GM12878 (cell line): ENCODE measurements at regions not wholly inside any gene's neighbourhood (a gene's known extent, or its start where the extent isn't known, plus 50 kb on each side); places are given as distances from the start of the nearest gene placed in this dataset.

ENCODE experiments used
- ATAC-seq: fragments of 200-7000 bp; cut with Tn5 transposase; 3 replicates; pipeline ENCODE4 v1.9.1; 2020; ENCODE audit warnings: mild to moderate bottlenecking, moderate library complexity
- BruUV-seq: library from RNA; stranded (reverse); fragments of 400-500 nt; replicated peaks from 2 replicates; lab custom pipeline; 2021; lab: Mats Ljungman, UMichigan
- CTCF ChIA-PET: fragments of 300-600 bp; sonication (Branson Sonifier 250); formaldehyde crosslinking; extraction: SDS; loops from one replicate; lab custom pipeline; 2021; ENCODE audit warnings: inconsistent platforms; lab: Yijun Ruan, JAX
- POLR2A ChIA-PET: fragments of 350-600 bp; formaldehyde crosslinking; extraction: SDS; loops from one replicate; lab custom pipeline; 2021; ENCODE audit warnings: inconsistent platforms; lab: Charles Lee
- RAD21 ChIA-PET: fragments of 300-600 bp; sonication (Branson Sonifier 250); formaldehyde crosslinking; loops from one replicate; lab custom pipeline; 2023; ENCODE audit warnings: antibody characterized with exemption; ENCODE audit not compliant: unreplicated experiment; lab: Charles Lee
- SMC1A ChIA-PET: fragments of 300-600 bp; sonication (Branson Sonifier 250); formaldehyde crosslinking; loops from one replicate; lab custom pipeline; 2023; ENCODE audit not compliant: unreplicated experiment, uncharacterized antibody; lab: Charles Lee
- DNase-seq: peaks from one replicate; pipeline ENCODE4 v3.0.0-alpha.2; 2011; ENCODE audit warnings: low read depth, low spot score
- FAIRE-seq: peaks from 3 replicates; lab custom pipeline; 2011; peaks lifted over from hg19 to GRCh38; lab: Jason Lieb, UNC
- H2AFZ ChIP-seq: 2 replicates; pipeline ENCODE4 v1.6.0; 2011; ENCODE audit warnings: low read depth, low read length, control low read depth; ENCODE audit not compliant: control insufficient read depth
- H3K27ac ChIP-seq: 2 replicates; pipeline ENCODE4 v1.5.1; 2011; ENCODE audit warnings: control low read depth; ENCODE audit not compliant: control insufficient read depth, insufficient read depth
- H3K27me3 ChIP-seq, 2 experiments: replicated peaks in 1 of 2; 2 replicates each; pipeline versions ENCODE4 v1.6.0 to v1.6.1; 2011; ENCODE audit warnings: low read length in 1 of 2; ENCODE audit not compliant: control insufficient read depth in 2 of 2, insufficient read depth in 2 of 2
- H3K36me3 ChIP-seq, 2 experiments: 2 replicates each; pipeline ENCODE4 v1.5.1; 2011; ENCODE audit warnings: low read length in 1 of 2; ENCODE audit not compliant: control insufficient read depth in 2 of 2, insufficient read depth in 2 of 2
- H3K4me1 ChIP-seq: 2 replicates; pipeline ENCODE4 v1.6.1; 2011; ENCODE audit warnings: mild to moderate bottlenecking, low read length, moderate library complexity, mixed read lengths; ENCODE audit not compliant: control insufficient read depth, insufficient read depth
- H3K4me2 ChIP-seq: 2 replicates; pipeline ENCODE4 v1.6.0; 2011; ENCODE audit warnings: control low read depth; ENCODE audit not compliant: control insufficient read depth, insufficient read depth
- H3K4me3 ChIP-seq: fragments of 200-600 bp; sonication (generic); 2 replicates; pipeline ENCODE4 v1.5.1; 2016
- H3K79me2 ChIP-seq: 2 replicates; pipeline ENCODE4 v1.6.0; 2011; ENCODE audit warnings: low read length; ENCODE audit not compliant: control insufficient read depth, insufficient read depth
- H3K9ac ChIP-seq: 2 replicates; pipeline ENCODE4 v1.8.0; 2011; ENCODE audit warnings: low read length, control low read depth, mixed read lengths; ENCODE audit not compliant: control insufficient read depth, insufficient read depth
- H3K9me3 ChIP-seq: replicated peaks from 3 replicates; pipeline ENCODE4 v1.5.1; 2011; ENCODE audit warnings: mild to moderate bottlenecking, low read length; ENCODE audit not compliant: control insufficient read depth, insufficient read depth
- H4K20me1 ChIP-seq: 2 replicates; pipeline ENCODE4 v1.6.0; 2011; ENCODE audit not compliant: control insufficient read depth, insufficient read depth
- BRCA1 ChIP-seq: IDR thresholded peaks from 2 replicates; pipeline ENCODE4 v1.6.1; 2011; ENCODE audit warnings: low read depth, low read length, improper control_type of control experiment
- CEBPZ ChIP-seq: fragments of 150-350 bp; IDR thresholded peaks from 2 replicates; pipeline ENCODE4 v1.6.1; 2016; ENCODE audit warnings: low read depth, low read length
- CHD2 ChIP-seq: IDR thresholded peaks from 2 replicates; pipeline ENCODE4 v1.6.1; 2011; ENCODE audit warnings: low read depth, low read length, improper control_type of control experiment, borderline replicate concordance
- EED ChIP-seq: sonication (generic); IDR thresholded peaks from 2 replicates; pipeline ENCODE4 v1.6.1; 2016; ENCODE audit warnings: antibody characterized with exemption, low read depth
- KLF5 ChIP-seq: fragments of 450-650 bp; IDR thresholded peaks from 2 replicates; pipeline ENCODE4 v1.6.1; 2014; ENCODE audit warnings: mild to moderate bottlenecking; ENCODE audit not compliant: partially characterized antibody
- POLR2A ChIP-seq: IDR thresholded peaks from 2 replicates; pipeline ENCODE4 v1.6.1; 2011; ENCODE audit warnings: low read depth, mild to moderate bottlenecking, low read length
- RUNX3 ChIP-seq: IDR thresholded peaks from 2 replicates; pipeline ENCODE4 v1.6.1; 2012; ENCODE audit warnings: low read length, inconsistent platforms
- SREBF1 ChIP-seq: IDR thresholded peaks from 2 replicates; pipeline ENCODE4 v1.6.1; 2012; ENCODE audit warnings: mild to moderate bottlenecking, low read length
- STAT1 ChIP-seq: fragments of 450-650 bp; conservative IDR thresholded peaks from 2 replicates; pipeline ENCODE4 v1.6.1; 2014; ENCODE audit warnings: antibody characterized with exemption, mild to moderate bottlenecking
- WGBS: methylation state at CpG from one replicate; pipeline ENCODE4 v1.1.6; 2016; ENCODE audit warnings: low lambda C conversion rate; ENCODE audit not compliant: insufficient replicate concordance, insufficient coverage; ENCODE audit errors: missing lambda C conversion rate; 5-methylcytosine and 5-hydroxymethylcytosine counted together
- in situ Hi-C: fragments of 300-500 bp; cut with MboI; formaldehyde crosslinking; loops from 9 replicates; pipeline ENCODE4 v1.14.3; 2018; ENCODE audit warnings: mixed read lengths
- intact Hi-C: fragments of 100-400 bp; cut with micrococcal nuclease; formaldehyde crosslinking; loops from one replicate; pipeline ENCODE4 v1.14.2; 2022; ENCODE audit not compliant: unreplicated experiment
- TF ChIP-seq, protein P1 (sequence below): fragments of 450-650 bp; conservative IDR thresholded peaks from 2 replicates; pipeline ENCODE4 v1.6.1; 2017; ENCODE audit warnings: mild to moderate bottlenecking, moderate library complexity
- TF ChIP-seq, protein P2 (sequence below): fragments of 450-650 bp; formaldehyde crosslinking; IDR thresholded peaks from 2 replicates; pipeline ENCODE4 v1.4.0; 2022; ENCODE audit warnings: mild to moderate bottlenecking, moderate library complexity
- TF ChIP-seq, protein P3 (sequence below): IDR thresholded peaks from 2 replicates; pipeline ENCODE4 v1.6.1; 2012; ENCODE audit warnings: low read depth, low read length, improper control_type of control experiment

DNA sequence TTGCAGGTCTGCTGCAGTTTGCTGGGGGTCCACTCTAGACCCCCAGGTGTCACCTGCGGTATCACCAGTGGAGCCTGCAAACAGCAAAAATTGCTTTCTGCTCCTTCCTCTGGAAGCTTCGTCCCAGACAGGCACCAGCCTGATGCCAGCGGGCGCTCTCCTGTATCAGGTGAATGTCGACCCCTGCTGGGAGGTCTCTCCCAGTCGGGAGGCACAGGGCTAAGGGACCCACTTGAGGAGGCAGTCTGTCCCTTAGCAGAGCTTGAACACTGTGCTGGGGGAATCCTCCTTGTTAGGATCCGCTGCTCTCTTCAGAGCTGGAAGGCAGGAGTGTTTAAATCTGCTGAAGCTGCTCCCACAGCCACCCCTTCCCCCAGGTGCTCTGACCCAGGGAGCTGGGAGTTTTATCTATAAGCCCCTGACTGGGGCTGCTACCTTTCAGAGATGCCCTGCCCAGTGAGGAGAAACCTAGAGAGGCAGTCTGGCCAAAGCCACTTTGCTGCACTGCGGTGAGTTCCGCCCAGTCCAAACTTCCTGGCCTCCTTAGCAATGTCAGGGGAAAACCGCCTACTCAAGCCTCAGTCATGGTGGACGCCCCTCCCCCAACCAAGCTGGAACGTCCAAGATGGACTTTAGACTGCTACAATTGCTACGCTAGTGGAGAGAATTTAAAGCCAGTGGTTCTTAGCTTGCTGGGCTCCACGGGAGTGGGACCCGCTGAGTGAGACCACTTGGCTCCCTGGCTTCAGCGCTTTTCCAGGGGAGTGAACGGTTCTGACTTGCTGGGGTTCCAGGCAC lies 652.5 kb downstream of the KCNJ3 start:
- ATAC-seq (no peak), DNase-seq (no peak), FAIRE-seq (no peak)
- no peaks in the 10 kb centered on the region for H3K79me2 ChIP-seq
- H3K4me3 ChIP-seq: no peak overlapping the region
- ChIA-PET CTCF (no interaction called here), SMC1A (no interaction called here), RAD21 (no interaction called here)
- no peak overlapping the region for H3K9ac ChIP-seq
- in situ Hi-C loops (loop anchor here (25.0 kb wide), 1 partner anchor 1536 kb away; no protein-coding TSS in a partner anchor), intact Hi-C loops (no loop called here)
- H3K27me3 ChIP-seq: no peaks in the 10 kb centered on the region
- WGBS: 46% methylated on average over 17 of the region's 17 CpGs
- no peak overlapping the region for H3K4me2 ChIP-seq
- H2AFZ ChIP-seq: no peak overlapping the region
- H3K9me3 ChIP-seq: no peaks in the 10 kb centered on the region
- no peaks in the 10 kb centered on the region for H3K4me1 ChIP-seq
- BruUV-seq: no TSS peak
- TF ChIP-seq, protein P1, sequence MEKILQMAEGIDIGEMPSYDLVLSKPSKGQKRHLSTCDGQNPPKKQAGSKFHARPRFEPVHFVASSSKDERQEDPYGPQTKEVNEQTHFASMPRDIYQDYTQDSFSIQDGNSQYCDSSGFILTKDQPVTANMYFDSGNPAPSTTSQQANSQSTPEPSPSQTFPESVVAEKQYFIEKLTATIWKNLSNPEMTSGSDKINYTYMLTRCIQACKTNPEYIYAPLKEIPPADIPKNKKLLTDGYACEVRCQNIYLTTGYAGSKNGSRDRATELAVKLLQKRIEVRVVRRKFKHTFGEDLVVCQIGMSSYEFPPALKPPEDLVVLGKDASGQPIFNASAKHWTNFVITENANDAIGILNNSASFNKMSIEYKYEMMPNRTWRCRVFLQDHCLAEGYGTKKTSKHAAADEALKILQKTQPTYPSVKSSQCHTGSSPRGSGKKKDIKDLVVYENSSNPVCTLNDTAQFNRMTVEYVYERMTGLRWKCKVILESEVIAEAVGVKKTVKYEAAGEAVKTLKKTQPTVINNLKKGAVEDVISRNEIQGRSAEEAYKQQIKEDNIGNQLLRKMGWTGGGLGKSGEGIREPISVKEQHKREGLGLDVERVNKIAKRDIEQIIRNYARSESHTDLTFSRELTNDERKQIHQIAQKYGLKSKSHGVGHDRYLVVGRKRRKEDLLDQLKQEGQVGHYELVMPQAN: no peak
- TF ChIP-seq KLF5: no peak
- TF ChIP-seq STAT1: no peak
- no peak for TF ChIP-seq RUNX3
- no peak for TF ChIP-seq CEBPZ
- TF ChIP-seq CHD2: no peak
- TF ChIP-seq, protein P2, sequence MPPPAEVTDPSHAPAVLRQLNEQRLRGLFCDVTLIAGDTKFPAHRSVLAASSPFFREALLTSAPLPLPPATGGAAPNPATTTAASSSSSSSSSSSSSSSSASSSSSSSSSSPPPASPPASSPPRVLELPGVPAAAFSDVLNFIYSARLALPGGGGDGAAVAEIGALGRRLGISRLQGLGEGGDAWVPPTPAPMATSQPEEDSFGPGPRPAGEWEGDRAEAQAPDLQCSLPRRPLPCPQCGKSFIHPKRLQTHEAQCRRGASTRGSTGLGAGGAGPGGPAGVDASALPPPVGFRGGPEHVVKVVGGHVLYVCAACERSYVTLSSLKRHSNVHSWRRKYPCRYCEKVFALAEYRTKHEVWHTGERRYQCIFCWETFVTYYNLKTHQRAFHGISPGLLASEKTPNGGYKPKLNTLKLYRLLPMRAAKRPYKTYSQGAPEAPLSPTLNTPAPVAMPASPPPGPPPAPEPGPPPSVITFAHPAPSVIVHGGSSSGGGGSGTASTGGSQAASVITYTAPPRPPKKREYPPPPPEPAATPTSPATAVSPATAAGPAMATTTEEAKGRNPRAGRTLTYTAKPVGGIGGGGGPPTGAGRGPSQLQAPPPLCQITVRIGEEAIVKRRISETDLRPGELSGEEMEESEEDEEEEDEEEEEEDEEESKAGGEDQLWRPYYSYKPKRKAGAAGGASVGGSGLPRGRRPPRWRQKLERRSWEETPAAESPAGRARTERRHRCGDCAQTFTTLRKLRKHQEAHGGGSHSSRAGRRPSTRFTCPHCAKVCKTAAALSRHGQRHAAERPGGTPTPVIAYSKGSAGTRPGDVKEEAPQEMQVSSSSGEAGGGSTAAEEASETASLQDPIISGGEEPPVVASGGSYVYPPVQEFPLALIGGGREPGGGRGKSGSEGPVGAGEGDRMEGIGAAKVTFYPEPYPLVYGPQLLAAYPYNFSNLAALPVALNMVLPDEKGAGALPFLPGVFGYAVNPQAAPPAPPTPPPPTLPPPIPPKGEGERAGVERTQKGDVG (CRISPR knock-in tag): no peak
- TF ChIP-seq, protein P3, sequence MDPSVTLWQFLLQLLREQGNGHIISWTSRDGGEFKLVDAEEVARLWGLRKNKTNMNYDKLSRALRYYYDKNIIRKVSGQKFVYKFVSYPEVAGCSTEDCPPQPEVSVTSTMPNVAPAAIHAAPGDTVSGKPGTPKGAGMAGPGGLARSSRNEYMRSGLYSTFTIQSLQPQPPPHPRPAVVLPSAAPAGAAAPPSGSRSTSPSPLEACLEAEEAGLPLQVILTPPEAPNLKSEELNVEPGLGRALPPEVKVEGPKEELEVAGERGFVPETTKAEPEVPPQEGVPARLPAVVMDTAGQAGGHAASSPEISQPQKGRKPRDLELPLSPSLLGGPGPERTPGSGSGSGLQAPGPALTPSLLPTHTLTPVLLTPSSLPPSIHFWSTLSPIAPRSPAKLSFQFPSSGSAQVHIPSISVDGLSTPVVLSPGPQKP: no peak
- TF ChIP-seq SREBF1: no peak
- no peak for TF ChIP-seq BRCA1
- no peak for TF ChIP-seq POLR2A
- TF ChIP-seq EED: no peak
- TF ChIP-seq, all 136 proteins: peak for 0
- Histone ChIP-seq H3K27ac (no peak overlapping the region), H3K36me3 (no peaks in the 10 kb centered on the region), H4K20me1 (no peaks in the 10 kb centered on the region)
- POLR2A ChIA-PET: no interaction called here
